ENCODE measurements at regions not wholly inside any gene's neighbourhood (a gene's known extent, or its start where the extent isn't known, plus 50 kb on each side); places are given as distances from the start of the nearest gene placed in this dataset.

GRCh38 chr11:127149410-127149809 lies 148.8 kb upstream of the KIRREL3 start:
- H3K9me3 ChIP-seq: no peaks in the 10 kb centered on the region
- ATAC-seq (no peak), DNase-seq (no peak)
- intact Hi-C loops (cut with DNase I): no loop called here
- H3K36me3 ChIP-seq: no peaks in the 10 kb centered on the region
- H3K4me3 ChIP-seq: no peak overlapping the region
- H3K27ac ChIP-seq: no peak overlapping the region
- no peaks in the 10 kb centered on the region for H3K27me3 ChIP-seq (ENCODE audit: low read depth)
- no peak for TF ChIP-seq CTCF (IDR thresholded peaks at IDR 0.05)
- no peaks in the 10 kb centered on the region for H3K4me1 ChIP-seq

- ATAC-seq (no peak), DNase-seq (no peak)
- Histone ChIP-seq H3K27ac (no peak overlapping the region), H3K4me1 (no peaks in the 10 kb centered on the region), H3K36me3 (no peaks in the 10 kb centered on the region), H3K4me3 (no peak overlapping the region), H3K27me3 (ENCODE audit: low read depth) (no peaks in the 10 kb centered on the region), H3K9me3 (no peaks in the 10 kb centered on the region)
- no peak for TF ChIP-seq CTCF (IDR thresholded peaks at IDR 0.05)
- intact Hi-C loops (cut with DNase I): no loop called here
These were observed 142.7 kb upstream of the KIRREL3 start for GRCh38 chr11:127143251-127143650.

GRCh38 chr11:127138613-127139012 lies 138.0 kb upstream of the KIRREL3 start:
- H3K27me3 ChIP-seq (ENCODE audit: low read depth): no peaks in the 10 kb centered on the region
- no peak for TF ChIP-seq CTCF (IDR thresholded peaks at IDR 0.05)
- no peaks in the 10 kb centered on the region for H3K4me1 ChIP-seq
- intact Hi-C loops (cut with DNase I): no loop called here
- H3K4me3 ChIP-seq: no peak overlapping the region
- H3K9me3 ChIP-seq: no peaks in the 10 kb centered on the region
- H3K36me3 ChIP-seq: no peaks in the 10 kb centered on the region
- no peak for DNase-seq
- ATAC-seq: no peak
- H3K27ac ChIP-seq: no peak overlapping the region

GRCh38 chr11:127137771-127138280 lies 137.3 kb upstream of the KIRREL3 start:
- DNase-seq (no peak), ATAC-seq (no peak)
- Histone ChIP-seq H3K4me1 (no peaks in the 10 kb centered on the region), H3K27ac (no peak overlapping the region), H3K36me3 (no peaks in the 10 kb centered on the region), H3K27me3 (ENCODE audit: low read depth) (no peaks in the 10 kb centered on the region), H3K4me3 (no peak overlapping the region), H3K9me3 (no peaks in the 10 kb centered on the region)
- TF ChIP-seq CTCF (IDR thresholded peaks at IDR 0.05): no peak
- intact Hi-C loops (cut with DNase I): no loop called here

- Histone ChIP-seq H3K27ac (no peak overlapping the region), H3K9me3 (no peaks in the 10 kb centered on the region), H3K4me3 (no peak overlapping the region), H3K36me3 (no peaks in the 10 kb centered on the region), H3K27me3 (ENCODE audit: low read depth) (no peaks in the 10 kb centered on the region), H3K4me1 (no peaks in the 10 kb centered on the region)
- ATAC-seq (no peak), DNase-seq (no peak)
- intact Hi-C loops (cut with DNase I): no loop called here
- no peak for TF ChIP-seq CTCF (IDR thresholded peaks at IDR 0.05)
These were observed 135.9 kb upstream of the KIRREL3 start for GRCh38 chr11:127136438-127136837.

- no peak for TF ChIP-seq CTCF (IDR thresholded peaks at IDR 0.05)
- Histone ChIP-seq H3K9me3 (no peaks in the 10 kb centered on the region), H3K4me1 (no peaks in the 10 kb centered on the region), H3K27ac (no peak overlapping the region), H3K27me3 (ENCODE audit: low read depth) (no peaks in the 10 kb centered on the region), H3K4me3 (no peak overlapping the region), H3K36me3 (no peaks in the 10 kb centered on the region)
- no peak for ATAC-seq
- intact Hi-C loops (cut with DNase I): no loop called here
- no peak for DNase-seq
These were observed 134.7 kb upstream of the KIRREL3 start for GRCh38 chr11:127135256-127135655.

Data from lower lobe of right lung (tissue), 2 donors.